ENCODE measurements at regions not wholly inside any gene's neighbourhood (a gene's known extent, or its start where the extent isn't known, plus 50 kb on each side); places are given as distances from the start of the nearest gene placed in this dataset.

DNA sequence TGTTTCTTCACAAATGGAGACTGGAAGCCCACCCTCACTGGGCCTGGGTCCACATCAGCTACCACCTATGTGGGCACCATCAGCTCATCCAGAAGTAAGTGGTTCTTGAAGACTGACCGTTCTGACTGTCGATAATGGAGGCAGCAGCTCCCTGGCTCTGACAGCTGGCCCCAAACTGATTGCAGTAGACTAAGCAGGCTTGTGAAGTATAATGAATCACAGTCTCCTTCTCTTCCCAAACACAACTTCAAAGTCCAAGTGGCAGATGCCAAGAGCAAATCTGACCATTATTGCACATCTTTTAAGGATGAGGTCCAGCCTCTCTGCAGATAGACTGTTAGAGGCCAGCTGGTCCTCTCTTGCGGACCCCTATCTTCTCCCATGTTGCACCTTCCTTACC lies 574.4 kb upstream of the KLF12 start:
- no peaks in the 10 kb centered on the region for H3K27me3 ChIP-seq

DNA sequence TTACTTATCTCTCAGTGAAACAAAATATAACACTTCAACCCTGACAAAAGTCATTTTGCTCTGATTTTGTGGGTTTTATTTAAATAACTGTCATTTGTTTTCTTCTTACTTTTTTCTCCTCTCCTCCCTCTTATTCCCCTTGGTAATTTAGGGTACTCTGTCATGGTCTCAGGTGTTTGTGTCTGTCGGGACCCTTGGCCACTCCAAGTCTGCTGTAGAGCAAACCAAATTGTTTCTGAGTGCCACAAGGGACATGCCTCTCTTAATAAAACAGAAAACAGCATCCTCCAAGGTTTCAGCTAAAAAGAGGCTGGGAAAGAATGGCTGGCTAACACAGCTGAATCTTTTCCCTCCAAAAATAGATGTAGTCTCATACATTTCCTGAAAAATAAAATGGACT lies 573.1 kb upstream of the KLF12 start:
- TF ChIP-seq, protein P1, sequence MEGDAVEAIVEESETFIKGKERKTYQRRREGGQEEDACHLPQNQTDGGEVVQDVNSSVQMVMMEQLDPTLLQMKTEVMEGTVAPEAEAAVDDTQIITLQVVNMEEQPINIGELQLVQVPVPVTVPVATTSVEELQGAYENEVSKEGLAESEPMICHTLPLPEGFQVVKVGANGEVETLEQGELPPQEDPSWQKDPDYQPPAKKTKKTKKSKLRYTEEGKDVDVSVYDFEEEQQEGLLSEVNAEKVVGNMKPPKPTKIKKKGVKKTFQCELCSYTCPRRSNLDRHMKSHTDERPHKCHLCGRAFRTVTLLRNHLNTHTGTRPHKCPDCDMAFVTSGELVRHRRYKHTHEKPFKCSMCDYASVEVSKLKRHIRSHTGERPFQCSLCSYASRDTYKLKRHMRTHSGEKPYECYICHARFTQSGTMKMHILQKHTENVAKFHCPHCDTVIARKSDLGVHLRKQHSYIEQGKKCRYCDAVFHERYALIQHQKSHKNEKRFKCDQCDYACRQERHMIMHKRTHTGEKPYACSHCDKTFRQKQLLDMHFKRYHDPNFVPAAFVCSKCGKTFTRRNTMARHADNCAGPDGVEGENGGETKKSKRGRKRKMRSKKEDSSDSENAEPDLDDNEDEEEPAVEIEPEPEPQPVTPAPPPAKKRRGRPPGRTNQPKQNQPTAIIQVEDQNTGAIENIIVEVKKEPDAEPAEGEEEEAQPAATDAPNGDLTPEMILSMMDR (IDR thresholded peaks at IDR 0.05) = no peak
- no peak for TF ChIP-seq EP300 (IDR thresholded peaks at IDR 0.05; ENCODE audit: low read depth)
- TF ChIP-seq POLR2AphosphoS5 (IDR thresholded peaks at IDR 0.05) = no peak
- TF ChIP-seq POLR2A (IDR thresholded peaks at IDR 0.05) = no peak
- Histone ChIP-seq H3K27me3 (no peaks in the 10 kb centered on the region), H3K27ac (no peak overlapping the region), H3K36me3 (no peaks in the 10 kb centered on the region), H3K4me1 (no peaks in the 10 kb centered on the region), H3K9me3 (no peaks in the 10 kb centered on the region), H3K4me3 (no peak overlapping the region)
- no peak for DNase-seq
- in situ Hi-C loops (cut with MboI; ENCODE audit: low pct_ligation_motif_present in 1 of 4, low pct_unique_long_range_greater_than_20kb in 1 of 4, low sequenced_read_pairs in 3 of 4) (no loop called here), intact Hi-C loops (cut with DNase I; ENCODE audit: low total_unique reads) (no loop called here)
- WGBS, 2 donors (ENCODE audit: low coverage in 1 of 2) = 59 to 63% methylated on average over 1 of the region's 1 CpG

More for the DNA sequence above, 574.4 kb upstream of the KLF12 start:
- 50% methylated on average over 3 of the region's 3 CpGs; no CpG with 5 or more reads in 1 of the 2 donors for WGBS, 2 donors (ENCODE audit: low coverage in 1 of 2)
- in situ Hi-C loops (cut with MboI; ENCODE audit: low pct_ligation_motif_present in 1 of 4, low pct_unique_long_range_greater_than_20kb in 1 of 4, low sequenced_read_pairs in 3 of 4) (no loop called here), intact Hi-C loops (cut with DNase I; ENCODE audit: low total_unique reads) (no loop called here)
- H3K4me3 ChIP-seq = no peak overlapping the region
- H3K36me3 ChIP-seq = no peaks in the 10 kb centered on the region
- H3K9me3 ChIP-seq = no peaks in the 10 kb centered on the region
- no peaks in the 10 kb centered on the region for H3K4me1 ChIP-seq
- no peak for DNase-seq
- TF ChIP-seq POLR2AphosphoS5 (IDR thresholded peaks at IDR 0.05) (no peak), POLR2A (IDR thresholded peaks at IDR 0.05) (no peak), EP300 (IDR thresholded peaks at IDR 0.05; ENCODE audit: low read depth) (no peak)
- TF ChIP-seq, protein P1 (IDR thresholded peaks at IDR 0.05) = no peak
- H3K27ac ChIP-seq = no peak overlapping the region

DNA sequence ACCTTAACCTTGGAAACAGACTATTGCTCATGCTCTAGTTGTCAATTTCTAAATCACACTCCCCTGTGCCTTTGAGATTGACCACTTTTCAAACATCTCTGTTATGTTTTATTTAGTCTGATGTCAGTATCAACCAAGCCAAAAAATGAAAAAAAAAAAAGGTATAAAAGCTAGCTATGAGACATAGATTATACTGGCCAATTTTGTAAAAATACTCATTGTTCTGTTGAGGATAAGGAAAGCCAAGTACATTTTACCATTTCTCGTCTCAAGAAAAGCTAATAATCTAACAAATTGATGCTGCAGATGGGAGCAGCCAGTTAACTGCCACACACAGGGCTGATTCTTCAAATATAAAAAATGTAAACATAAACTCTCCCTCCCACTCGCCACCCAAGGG lies 572.6 kb upstream of the KLF12 start:
- no peaks in the 10 kb centered on the region for H3K27me3 ChIP-seq
- in situ Hi-C loops (cut with MboI; ENCODE audit: low pct_ligation_motif_present in 1 of 4, low pct_unique_long_range_greater_than_20kb in 1 of 4, low sequenced_read_pairs in 3 of 4) = no loop called here

DNA sequence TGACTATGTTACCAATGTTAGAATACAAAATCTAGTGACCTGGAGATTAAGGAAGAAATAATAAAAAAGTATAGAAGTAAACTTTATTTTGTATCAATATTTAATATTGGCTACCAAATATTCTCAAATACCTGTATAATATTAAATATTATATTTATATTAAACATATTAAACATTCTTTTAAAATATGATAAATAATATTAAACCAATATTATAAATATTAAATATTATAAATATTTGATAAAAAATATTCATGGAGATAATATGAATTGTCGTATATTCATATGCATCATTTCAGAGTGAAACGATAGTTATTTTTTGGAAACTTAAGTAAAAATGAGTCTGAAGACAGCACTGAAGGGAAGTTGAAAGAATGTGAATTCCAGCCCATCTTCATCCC lies 571.2 kb upstream of the KLF12 start:
- in situ Hi-C loops (cut with MboI; ENCODE audit: low pct_ligation_motif_present in 1 of 4, low pct_unique_long_range_greater_than_20kb in 1 of 4, low sequenced_read_pairs in 3 of 4) = no loop called here
- WGBS, 2 donors (ENCODE audit: low coverage in 1 of 2) = 93 to 95% methylated on average over 2 of the region's 2 CpGs

More for the DNA sequence above, 572.6 kb upstream of the KLF12 start:
- TF ChIP-seq POLR2AphosphoS5 (IDR thresholded peaks at IDR 0.05) (no peak), POLR2A (IDR thresholded peaks at IDR 0.05) (no peak), EP300 (IDR thresholded peaks at IDR 0.05; ENCODE audit: low read depth) (no peak)
- TF ChIP-seq, protein P1 (IDR thresholded peaks at IDR 0.05) = no peak
- H3K36me3 ChIP-seq = no peaks in the 10 kb centered on the region
- no peaks in the 10 kb centered on the region for H3K4me1 ChIP-seq
- 56% methylated on average over 2 of the region's 2 CpGs for WGBS, 2 donors (ENCODE audit: low coverage in 1 of 2)
- DNase-seq = no peak
- intact Hi-C loops (cut with DNase I; ENCODE audit: low total_unique reads) = no loop called here
- H3K9me3 ChIP-seq = no peaks in the 10 kb centered on the region
- H3K4me3 ChIP-seq = no peak overlapping the region
- H3K27ac ChIP-seq = no peak overlapping the region

More for the DNA sequence above, 571.2 kb upstream of the KLF12 start:
- no peak overlapping the region for H3K4me3 ChIP-seq
- TF ChIP-seq POLR2AphosphoS5 (IDR thresholded peaks at IDR 0.05) (no peak), EP300 (IDR thresholded peaks at IDR 0.05; ENCODE audit: low read depth) (no peak), POLR2A (IDR thresholded peaks at IDR 0.05) (no peak)
- TF ChIP-seq, protein P1 (IDR thresholded peaks at IDR 0.05) = no peak
- H3K36me3 ChIP-seq = no peaks in the 10 kb centered on the region
- no peaks in the 10 kb centered on the region for H3K4me1 ChIP-seq
- intact Hi-C loops (cut with DNase I; ENCODE audit: low total_unique reads) = no loop called here
- no peak for DNase-seq
- no peaks in the 10 kb centered on the region for H3K27me3 ChIP-seq
- H3K27ac ChIP-seq = no peak overlapping the region
- H3K9me3 ChIP-seq = no peaks in the 10 kb centered on the region
